ENCODE measurements at regions not wholly inside any gene's neighbourhood (a gene's known extent, or its start where the extent isn't known, plus 50 kb on each side); places are given as distances from the start of the nearest gene placed in this dataset.

DNA sequence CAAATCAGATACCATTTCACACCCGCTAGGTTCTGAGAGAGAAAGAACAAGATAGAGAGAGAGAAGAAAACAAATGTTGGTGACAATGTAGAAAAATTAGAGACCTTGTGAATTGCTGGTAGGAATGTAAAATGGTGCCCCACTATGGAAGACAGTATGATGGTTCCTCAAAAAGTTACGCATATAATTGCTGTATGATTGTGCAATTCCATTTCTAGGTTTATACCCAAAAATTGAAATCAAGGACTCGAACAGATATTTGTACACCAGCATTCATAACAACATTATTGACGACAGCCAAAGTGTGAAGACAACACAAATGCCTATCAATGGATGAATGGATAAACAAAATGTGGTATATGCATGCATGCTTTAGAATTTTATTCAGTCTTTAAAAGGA lies 74.5 kb upstream of the MAP3K1 start:
- TF ChIP-seq POLR2A (IDR thresholded peaks at IDR 0.05): no peak
- TF ChIP-seq, protein P1, sequence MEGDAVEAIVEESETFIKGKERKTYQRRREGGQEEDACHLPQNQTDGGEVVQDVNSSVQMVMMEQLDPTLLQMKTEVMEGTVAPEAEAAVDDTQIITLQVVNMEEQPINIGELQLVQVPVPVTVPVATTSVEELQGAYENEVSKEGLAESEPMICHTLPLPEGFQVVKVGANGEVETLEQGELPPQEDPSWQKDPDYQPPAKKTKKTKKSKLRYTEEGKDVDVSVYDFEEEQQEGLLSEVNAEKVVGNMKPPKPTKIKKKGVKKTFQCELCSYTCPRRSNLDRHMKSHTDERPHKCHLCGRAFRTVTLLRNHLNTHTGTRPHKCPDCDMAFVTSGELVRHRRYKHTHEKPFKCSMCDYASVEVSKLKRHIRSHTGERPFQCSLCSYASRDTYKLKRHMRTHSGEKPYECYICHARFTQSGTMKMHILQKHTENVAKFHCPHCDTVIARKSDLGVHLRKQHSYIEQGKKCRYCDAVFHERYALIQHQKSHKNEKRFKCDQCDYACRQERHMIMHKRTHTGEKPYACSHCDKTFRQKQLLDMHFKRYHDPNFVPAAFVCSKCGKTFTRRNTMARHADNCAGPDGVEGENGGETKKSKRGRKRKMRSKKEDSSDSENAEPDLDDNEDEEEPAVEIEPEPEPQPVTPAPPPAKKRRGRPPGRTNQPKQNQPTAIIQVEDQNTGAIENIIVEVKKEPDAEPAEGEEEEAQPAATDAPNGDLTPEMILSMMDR (IDR thresholded peaks at IDR 0.05): no peak

Data from uterus (tissue), 2 donors.